Mesenchymal stem cell (in vitro differentiated cells and primary cell): ENCODE measurements at regions not wholly inside any gene's neighbourhood (a gene's known extent, or its start where the extent isn't known, plus 50 kb on each side); places are given as distances from the start of the nearest gene placed in this dataset.

Source experiments
- DNase-seq: peaks from one replicate; pipeline ENCODE4 v3.0.0-alpha.2; 2013
- H2AFZ ChIP-seq: one replicate; pipeline ENCODE4 v1.6.1; 2013; ENCODE audit warnings: low read depth, mild to moderate bottlenecking, control low read depth, inconsistent platforms, low read length, moderate library complexity
- H2AK5ac ChIP-seq: 2 replicates; pipeline ENCODE4 v1.6.1; 2013; ENCODE audit warnings: low read length, moderate library complexity, mild to moderate bottlenecking, inconsistent platforms; ENCODE audit not compliant: severe bottlenecking
- H2BK120ac ChIP-seq: one replicate; pipeline ENCODE4 v1.6.1; 2013; ENCODE audit warnings: low read depth, mild to moderate bottlenecking, inconsistent platforms, low read length, moderate library complexity
- H2BK12ac ChIP-seq, 2 experiments: one replicate each; pipeline ENCODE4 v1.6.1; 2013; ENCODE audit warnings: inconsistent platforms in 2 of 2, low read length in 2 of 2, mild to moderate bottlenecking in 2 of 2, moderate library complexity in 2 of 2, control low read depth in 1 of 2
- H2BK15ac ChIP-seq: one replicate; pipeline ENCODE4 v1.6.1; 2013; ENCODE audit warnings: mild to moderate bottlenecking, low read depth, inconsistent platforms; ENCODE audit not compliant: poor library complexity, severe bottlenecking
- H2BK5ac ChIP-seq: 2 replicates; pipeline ENCODE4 v1.6.1; 2013; ENCODE audit warnings: low read depth, mild to moderate bottlenecking, low read length, control low read depth, inconsistent platforms; ENCODE audit not compliant: poor library complexity, severe bottlenecking
- H3K14ac ChIP-seq, 2 experiments: one replicate each; pipeline ENCODE4 v1.6.1; 2013; ENCODE audit warnings: inconsistent platforms in 2 of 2, low read length in 2 of 2, control low read depth in 1 of 2, mild to moderate bottlenecking in 1 of 2, moderate library complexity in 1 of 2
- H3K18ac ChIP-seq, 2 experiments: one replicate each; pipeline ENCODE4 v1.6.1; 2013; ENCODE audit warnings: inconsistent platforms in 2 of 2, low read length in 2 of 2, control low read depth in 1 of 2, low read depth in 1 of 2, mild to moderate bottlenecking in 1 of 2
- H3K23ac ChIP-seq, 2 experiments: one replicate each; pipeline ENCODE4 v1.6.1; 2013; ENCODE audit warnings: inconsistent platforms in 2 of 2, low read length in 2 of 2, mild to moderate bottlenecking in 2 of 2, moderate library complexity in 2 of 2, control low read depth in 1 of 2
- H3K27ac ChIP-seq: 2 replicates; pipeline ENCODE4 v1.5.1; 2013; ENCODE audit warnings: mild to moderate bottlenecking, moderate library complexity, low read length, control low read depth, inconsistent platforms; ENCODE audit not compliant: poor library complexity, severe bottlenecking
- H3K27me3 ChIP-seq, 2 experiments: 2 replicates each; pipeline versions ENCODE4 v1.6.1 to v1.7.0; 2013; ENCODE audit warnings: low read length in 2 of 2, mild to moderate bottlenecking in 2 of 2, moderate library complexity in 2 of 2, control low read depth in 1 of 2, inconsistent platforms in 1 of 2; ENCODE audit not compliant: control insufficient read depth in 1 of 2, insufficient read depth in 1 of 2
- H3K36me3 ChIP-seq, 2 experiments: 2 replicates each; pipeline versions ENCODE4 v1.6.1 to v1.7.0; 2013; ENCODE audit warnings: low read length in 2 of 2, control low read depth in 1 of 2, inconsistent platforms in 1 of 2, low read depth in 1 of 2, mild to moderate bottlenecking in 1 of 2; ENCODE audit not compliant: insufficient read depth in 2 of 2, control insufficient read depth in 1 of 2
- H3K4ac ChIP-seq, 2 experiments: one replicate each; pipeline ENCODE4 v1.6.1; 2013; ENCODE audit warnings: inconsistent platforms in 2 of 2, low read length in 2 of 2, mild to moderate bottlenecking in 2 of 2, moderate library complexity in 2 of 2, control low read depth in 1 of 2, low read depth in 1 of 2
- H3K4me1 ChIP-seq: 2 replicates; pipeline ENCODE4 v1.6.1; 2013; ENCODE audit warnings: low read depth, low read length, control low read depth; ENCODE audit not compliant: control insufficient read depth, insufficient read depth
- H3K4me2 ChIP-seq: 2 replicates; pipeline ENCODE4 v1.6.1; 2013; ENCODE audit warnings: low read length, mild to moderate bottlenecking, inconsistent platforms; ENCODE audit not compliant: poor library complexity, severe bottlenecking
- H3K4me3 ChIP-seq, 2 experiments: 2 replicates each; pipeline versions ENCODE4 v1.5.1 to v1.7.0; 2013; ENCODE audit warnings: low read length in 2 of 2, mild to moderate bottlenecking in 2 of 2, control low read depth in 1 of 2, low read depth in 1 of 2; ENCODE audit not compliant: insufficient read depth in 1 of 2
- H3K79me1 ChIP-seq: replicated peaks from 2 replicates; pipeline ENCODE4 v1.6.1; 2013; ENCODE audit warnings: mild to moderate bottlenecking, control low read depth, low read length, inconsistent platforms; ENCODE audit not compliant: poor library complexity, severe bottlenecking
- H3K9ac ChIP-seq: 2 replicates; pipeline ENCODE4 v1.7.0; 2013; ENCODE audit warnings: mild to moderate bottlenecking, low read length, moderate library complexity
- H3K9me3 ChIP-seq: 2 replicates; pipeline ENCODE4 v1.7.0; 2013; ENCODE audit warnings: mild to moderate bottlenecking, low read length; ENCODE audit not compliant: control insufficient read depth
- H4K8ac ChIP-seq: one replicate; pipeline ENCODE4 v1.6.1; 2013; ENCODE audit warnings: inconsistent platforms, mild to moderate bottlenecking, low read length, moderate library complexity
- H4K91ac ChIP-seq: one replicate; pipeline ENCODE4 v1.6.1; 2013; ENCODE audit warnings: mild to moderate bottlenecking, low read length, inconsistent platforms
- WGBS: methylation state at CpG from one replicate; pipeline ENCODE4 v1.1.7; 2013; ENCODE audit warnings: mixed read lengths; 5-methylcytosine and 5-hydroxymethylcytosine counted together

DNA sequence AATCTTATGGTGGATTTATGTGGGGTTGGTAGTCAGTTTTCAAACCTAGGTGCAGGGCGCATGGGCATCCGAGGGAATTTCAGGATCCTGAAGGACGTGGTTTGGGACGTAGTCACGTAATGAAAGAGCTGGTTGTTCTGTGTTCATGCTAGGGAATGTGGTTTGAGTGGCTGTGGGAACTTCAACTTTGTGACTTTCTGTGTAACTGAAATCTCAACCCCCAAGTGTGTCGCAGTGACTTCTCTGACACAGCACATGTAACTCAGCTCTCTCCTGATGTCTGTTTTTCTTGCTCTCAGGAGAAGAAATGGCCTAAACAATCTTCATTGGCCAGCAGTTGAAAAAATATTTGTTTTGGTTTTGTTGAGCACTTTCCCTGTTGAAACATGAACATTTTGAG lies 199.0 kb downstream of the PTEN start:
- Histone ChIP-seq H4K91ac (peak overlapping the region; percentile 94), H3K14ac (no peak overlapping the region), H3K27me3 (no peaks in the 10 kb centered on the region)

DNA sequence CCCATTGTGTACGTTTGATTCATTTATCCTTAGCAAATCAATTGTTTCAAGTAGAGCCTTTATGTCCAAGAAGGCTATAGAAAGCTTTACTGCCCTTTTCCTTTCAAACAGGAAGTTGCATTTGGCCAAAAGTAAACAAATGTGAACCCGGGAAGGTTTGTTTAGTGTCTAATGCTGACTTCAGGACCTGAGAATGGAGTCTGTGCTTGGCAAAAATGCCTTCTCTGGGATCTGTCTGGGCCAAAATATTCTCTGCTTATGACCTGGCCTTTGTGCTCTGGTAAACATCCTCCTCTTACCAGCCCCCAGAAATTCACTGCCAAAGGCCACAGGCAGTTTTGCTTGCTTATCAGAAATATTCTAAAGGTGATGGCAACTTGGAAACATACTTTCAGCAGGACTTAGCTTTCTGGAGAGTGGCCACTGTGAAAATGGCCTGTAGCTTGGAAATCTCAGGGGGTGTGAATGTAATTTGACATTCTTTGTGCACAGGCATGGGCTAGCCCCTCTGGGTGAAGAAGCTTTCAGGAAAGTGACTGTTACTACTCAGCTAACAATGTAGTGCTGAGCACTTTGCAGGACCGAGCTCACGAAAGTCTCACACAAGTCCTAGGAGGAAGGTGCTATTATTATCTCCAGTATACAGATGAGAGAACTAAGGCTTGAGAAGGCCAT lies 199.5 kb downstream of the PTEN start:
- H3K4me1 ChIP-seq, result peaks cover 2% of the 10 kb centered on the region
- no peaks in the 10 kb centered on the region for H3K36me3 ChIP-seq
- H2AK5ac ChIP-seq, result no peak overlapping the region
- H4K8ac ChIP-seq, result peak overlapping the region; percentile 74
- peak overlapping the region; percentile 77 for H4K91ac ChIP-seq
- 10% methylated on average over 3 of the region's 4 CpGs for WGBS
- H3K27ac ChIP-seq, result no peak overlapping the region
- no peak overlapping the region for H3K9ac ChIP-seq
- no peaks in the 10 kb centered on the region for H3K9me3 ChIP-seq
- peak; percentile 91 for DNase-seq
- H3K4ac ChIP-seq, result peak overlapping the region in 1 of 2 experiments; percentile 88
- H3K4me3 ChIP-seq, result no peak overlapping the region
- H3K27me3 ChIP-seq, result no peaks in the 10 kb centered on the region
- H3K79me1 ChIP-seq, result no peaks in the 10 kb centered on the region
- H3K14ac ChIP-seq, result no peak overlapping the region
- H2BK5ac ChIP-seq, result no peak overlapping the region
- peak overlapping the region; percentile 85 for H2BK120ac ChIP-seq
- no peak overlapping the region for H3K4me2 ChIP-seq
- H2BK15ac ChIP-seq, result no peak overlapping the region
- peak overlapping the region; percentile 49 to 51 for H2BK12ac ChIP-seq
- peak overlapping the region; percentile 40 to 73 for H3K18ac ChIP-seq
- no peak overlapping the region for H2AFZ ChIP-seq
- no peak overlapping the region for H3K23ac ChIP-seq

More for the DNA sequence above, 199.0 kb downstream of the PTEN start:
- Histone ChIP-seq H2BK5ac (no peak overlapping the region), H2AFZ (no peak overlapping the region), H2BK120ac (peak overlapping the region; percentile 77), H3K9ac (no peak overlapping the region), H3K36me3 (no peaks in the 10 kb centered on the region), H3K79me1 (no peaks in the 10 kb centered on the region), H4K8ac (peak overlapping the region; percentile 95), H2BK15ac (peak overlapping the region; percentile 85), H3K9me3 (no peaks in the 10 kb centered on the region), H2AK5ac (no peak overlapping the region), H3K18ac (peak overlapping the region; percentile 73 to 86), H3K4ac (peak overlapping the region in 1 of 2 experiments; percentile 19), H3K4me1 (peaks cover 2% of the 10 kb centered on the region), H3K4me3 (no peak overlapping the region), H2BK12ac (peak overlapping the region; percentile 2 to 93), H3K27ac (no peak overlapping the region), H3K23ac (peak overlapping the region in 1 of 2 experiments; percentile 14), H3K4me2 (no peak overlapping the region)
- WGBS, result 10% methylated on average over 5 of the region's 6 CpGs
- DNase-seq, result peak; percentile 87

DNA sequence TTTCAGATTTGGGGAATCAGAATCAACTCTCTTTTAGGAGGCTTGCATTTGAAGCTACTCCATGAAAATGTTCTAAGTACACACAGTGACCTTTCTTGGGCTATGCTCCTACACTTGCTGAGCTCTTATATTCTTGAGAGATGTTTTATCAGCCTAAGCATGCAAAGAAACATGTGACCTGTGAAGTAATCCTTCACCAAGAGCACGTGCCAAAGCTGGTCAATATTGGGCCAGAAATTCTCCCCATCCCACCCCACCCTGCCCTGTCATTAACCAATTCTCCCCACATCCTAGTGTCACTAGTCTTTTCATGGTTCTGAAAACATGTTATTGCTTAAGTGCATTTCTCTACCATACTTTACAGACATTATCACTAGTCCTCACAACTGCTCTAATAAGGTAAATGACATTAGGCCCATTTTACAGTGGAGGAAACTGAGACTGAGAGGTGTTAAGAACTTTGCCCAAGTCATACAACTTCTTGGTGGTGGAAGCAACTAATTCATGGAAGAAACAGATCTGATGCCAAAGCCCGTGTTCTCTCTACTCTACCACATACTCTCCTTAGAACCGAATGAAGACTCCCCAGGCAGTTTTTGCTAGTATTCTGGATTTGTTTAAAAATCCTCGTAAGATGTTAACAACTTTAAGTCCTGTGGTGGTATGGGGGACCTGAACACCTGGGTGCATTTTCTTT lies 200.6 kb downstream of the PTEN start:
- H3K4me3 ChIP-seq, result no peak overlapping the region
- no peaks in the 10 kb centered on the region for H3K79me1 ChIP-seq
- H3K36me3 ChIP-seq, result no peaks in the 10 kb centered on the region
- H2AK5ac ChIP-seq, result no peak overlapping the region
- H2BK15ac ChIP-seq, result no peak overlapping the region
- H2BK12ac ChIP-seq, result peak overlapping the region; percentile 43 to 81
- no peak for DNase-seq
- no peak overlapping the region for H3K14ac ChIP-seq
- H3K9ac ChIP-seq, result peak overlapping the region; percentile 3
- H2BK5ac ChIP-seq, result no peak overlapping the region
- peak overlapping the region; percentile 14 for H4K8ac ChIP-seq
- peaks cover 2% of the 10 kb centered on the region for H3K4me1 ChIP-seq
- peak overlapping the region; percentile 6 to 18 for H3K18ac ChIP-seq
- H3K9me3 ChIP-seq, result no peaks in the 10 kb centered on the region
- no peak overlapping the region for H3K23ac ChIP-seq
- H3K4ac ChIP-seq, result peak overlapping the region in 1 of 2 experiments; percentile 86
- no peaks in the 10 kb centered on the region for H3K27me3 ChIP-seq
- no peak overlapping the region for H3K27ac ChIP-seq
- peak overlapping the region; percentile 45 for H2BK120ac ChIP-seq
- WGBS, result 83% methylated on average over 2 of the region's 4 CpGs
- no peak overlapping the region for H4K91ac ChIP-seq
- H3K4me2 ChIP-seq, result no peak overlapping the region
- no peak overlapping the region for H2AFZ ChIP-seq

DNA sequence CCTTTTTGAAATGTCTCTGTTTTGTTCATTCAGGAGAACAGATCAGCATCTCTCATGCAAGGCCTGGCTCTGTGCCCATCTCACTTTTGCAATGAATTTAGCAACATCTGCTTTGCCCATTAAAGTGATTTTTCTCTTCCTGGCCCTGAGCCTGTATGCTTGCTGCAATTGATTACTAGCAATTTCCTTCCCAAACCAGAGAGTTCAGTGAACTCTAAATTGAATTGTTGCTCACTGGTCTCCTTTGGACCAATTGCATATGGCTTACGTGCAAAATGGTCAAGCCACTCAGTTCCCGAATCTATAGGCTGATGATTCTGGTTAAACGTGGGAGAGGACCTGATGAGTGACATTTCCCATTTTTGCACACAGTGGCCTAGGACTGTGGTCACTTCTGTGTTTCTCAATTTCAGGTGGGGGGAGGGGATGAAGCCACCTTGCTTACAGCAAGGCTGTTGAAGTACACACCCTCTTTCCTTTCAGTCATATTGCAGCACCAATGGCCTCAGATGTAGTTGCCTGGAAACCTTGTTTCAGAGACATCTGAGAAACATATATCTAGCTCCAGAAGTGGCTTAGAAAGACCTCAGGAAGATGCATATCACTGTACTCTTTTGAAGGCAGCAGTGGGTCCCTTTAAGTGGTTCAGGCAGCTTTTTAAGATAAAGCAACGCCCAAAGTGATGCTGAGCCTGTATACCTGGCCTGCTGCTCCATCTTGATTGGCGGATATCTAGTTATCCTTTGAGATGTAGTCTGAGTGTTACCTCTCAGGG lies 201.4 kb downstream of the PTEN start:
- Histone ChIP-seq H3K79me1 (no peaks in the 10 kb centered on the region), H3K14ac (peak overlapping the region in 1 of 2 experiments; percentile 67), H2BK15ac (peak overlapping the region; percentile 50), H3K9me3 (no peaks in the 10 kb centered on the region), H3K18ac (peak overlapping the region; percentile 64 to 86), H3K23ac (no peak overlapping the region), H4K91ac (peak overlapping the region; percentile 57), H2AFZ (no peak overlapping the region), H3K4me1 (peaks cover 2% of the 10 kb centered on the region), H2BK5ac (no peak overlapping the region), H3K27ac (no peak overlapping the region), H2AK5ac (no peak overlapping the region), H3K4me3 (no peak overlapping the region), H3K9ac (peak overlapping the region; percentile 3), H3K4ac (peak overlapping the region; percentile 6 to 19), H3K4me2 (no peak overlapping the region), H3K36me3 (no peaks in the 10 kb centered on the region), H3K27me3 (no peaks in the 10 kb centered on the region), H2BK120ac (peak overlapping the region; percentile 66), H4K8ac (peak overlapping the region; percentile 15), H2BK12ac (peak overlapping the region; percentile 41 to 80)
- WGBS, result 84% methylated on average over 5 of the region's 5 CpGs
- DNase-seq, result peak; percentile 72
